DOHH2 (cell line): ENCODE measurements at regions not wholly inside any gene's neighbourhood (a gene's known extent, or its start where the extent isn't known, plus 50 kb on each side); places are given as distances from the start of the nearest gene placed in this dataset.

ENCODE experiments used
- H3F3A ChIP-seq: fragments of 200-600 bp; sonication (generic), shearing (Covaris generic); 2 replicates; pipeline ENCODE4 v1.6.0; 2016; ENCODE audit warnings: antibody characterized with exemption, mild to moderate bottlenecking; ENCODE audit not compliant: control insufficient read depth, insufficient read depth
- H3K27ac ChIP-seq: fragments of 200-600 bp; sonication (generic); 2 replicates; pipeline ENCODE4 v1.5.1; 2014; ENCODE audit warnings: low read depth, mild to moderate bottlenecking, low read length, moderate library complexity
- H3K27me3 ChIP-seq: fragments of 200-600 bp; sonication (generic); 2 replicates; pipeline ENCODE4 v1.6.1; 2014; ENCODE audit warnings: mild to moderate bottlenecking, low read length, mixed read lengths; ENCODE audit not compliant: control insufficient read depth
- H3K36me3 ChIP-seq: fragments of 200-600 bp; sonication (generic); 2 replicates; pipeline ENCODE4 v1.6.1; 2014; ENCODE audit warnings: mild to moderate bottlenecking, low read length, moderate library complexity, mixed read lengths; ENCODE audit not compliant: control insufficient read depth
- H3K4me1 ChIP-seq: fragments of 200-600 bp; sonication (generic); 2 replicates; pipeline ENCODE4 v1.6.1; 2014; ENCODE audit warnings: mild to moderate bottlenecking, low read length, mixed read lengths; ENCODE audit not compliant: control insufficient read depth
- H3K4me2 ChIP-seq: fragments of 200-600 bp; sonication (generic); 2 replicates; pipeline ENCODE4 v1.6.0; 2014; ENCODE audit warnings: mild to moderate bottlenecking, low read length, moderate library complexity
- H3K4me3 ChIP-seq: fragments of 200-600 bp; sonication (generic); 2 replicates; pipeline ENCODE4 v1.5.1; 2014; ENCODE audit warnings: mild to moderate bottlenecking, low read length, mixed read lengths
- H3K79me2 ChIP-seq: fragments of 200-600 bp; sonication (generic); 2 replicates; pipeline ENCODE4 v1.6.1; 2014; ENCODE audit warnings: mild to moderate bottlenecking, low read length, mixed read lengths; ENCODE audit not compliant: control insufficient read depth
- H3K9me2 ChIP-seq: fragments of 200-600 bp; sonication (generic); replicated peaks from 2 replicates; pipeline ENCODE4 v1.6.1; 2014; ENCODE audit warnings: mild to moderate bottlenecking, low read length, mixed read lengths; ENCODE audit not compliant: control insufficient read depth
- H3K9me3 ChIP-seq: fragments of 200-600 bp; sonication (generic); 2 replicates; pipeline ENCODE4 v1.6.1; 2014; ENCODE audit warnings: antibody characterized with exemption, low read length, mixed read lengths; ENCODE audit not compliant: control insufficient read depth, insufficient read depth
- H4K20me1 ChIP-seq: fragments of 200-600 bp; sonication (generic); 2 replicates; pipeline ENCODE4 v1.6.0; 2014; ENCODE audit warnings: low read depth, mild to moderate bottlenecking, antibody characterized with exemption, low read length, moderate library complexity; ENCODE audit not compliant: control insufficient read depth, insufficient read depth
- CTCF ChIP-seq: fragments of 200-600 bp; sonication (generic); IDR thresholded peaks from one replicate; pipeline ENCODE4 v1.5.1; 2014; ENCODE audit warnings: antibody characterized with exemption, mild to moderate bottlenecking, low read depth, low read length; ENCODE audit not compliant: poor library complexity, severe bottlenecking
- EZH2phosphoT487 ChIP-seq: fragments of 200-600 bp; sonication (generic); IDR thresholded peaks from 2 replicates; pipeline ENCODE4 v1.6.1; 2017; ENCODE audit warnings: borderline replicate concordance, mild to moderate bottlenecking, antibody characterized with exemption, low read length, moderate library complexity, mixed read lengths

GRCh38 chr4:120319046-120319767, 252.6 kb upstream of the MAD2L1 start:
- H3K9me2 ChIP-seq, result no peaks in the 10 kb centered on the region
- no peak overlapping the region for H3K4me2 ChIP-seq
- H3K36me3 ChIP-seq, result no peaks in the 10 kb centered on the region
- no peaks in the 10 kb centered on the region for H3K27me3 ChIP-seq
- no peaks in the 10 kb centered on the region for H3K9me3 ChIP-seq
- H4K20me1 ChIP-seq, result no peaks in the 10 kb centered on the region
- TF ChIP-seq EZH2phosphoT487, result no peak
- no peaks in the 10 kb centered on the region for H3K4me1 ChIP-seq
- no peak overlapping the region for H3K27ac ChIP-seq
- no peaks in the 10 kb centered on the region for H3F3A ChIP-seq
- H3K79me2 ChIP-seq, result no peaks in the 10 kb centered on the region
- no peak overlapping the region for H3K4me3 ChIP-seq

- no peaks in the 10 kb centered on the region for H3K27me3 ChIP-seq
- no peaks in the 10 kb centered on the region for H3K79me2 ChIP-seq
- TF ChIP-seq EZH2phosphoT487, result no peak
- TF ChIP-seq CTCF, result no peak
- no peaks in the 10 kb centered on the region for H3K36me3 ChIP-seq
- no peaks in the 10 kb centered on the region for H3F3A ChIP-seq
- no peak overlapping the region for H3K4me2 ChIP-seq
- no peaks in the 10 kb centered on the region for H4K20me1 ChIP-seq
- H3K27ac ChIP-seq, result no peak overlapping the region
- no peaks in the 10 kb centered on the region for H3K4me1 ChIP-seq
- no peaks in the 10 kb centered on the region for H3K9me3 ChIP-seq
- no peaks in the 10 kb centered on the region for H3K9me2 ChIP-seq
- no peak overlapping the region for H3K4me3 ChIP-seq
Observed at GRCh38 chr4:120318196-120318846, 251.7 kb upstream of the MAD2L1 start.

GRCh38 chr4:120317713-120318112, 251.1 kb upstream of the MAD2L1 start:
- Histone ChIP-seq H3K27me3 (no peaks in the 10 kb centered on the region), H3K4me2 (no peak overlapping the region), H3K4me3 (no peak overlapping the region)

More at GRCh38 chr4:120317713-120318112, 251.1 kb upstream of the MAD2L1 start:
- TF ChIP-seq CTCF, result no peak
- no peak for TF ChIP-seq EZH2phosphoT487
- no peak overlapping the region for H3K27ac ChIP-seq
- H3K79me2 ChIP-seq, result no peaks in the 10 kb centered on the region
- no peaks in the 10 kb centered on the region for H4K20me1 ChIP-seq
- H3K4me1 ChIP-seq, result no peaks in the 10 kb centered on the region
- H3K9me3 ChIP-seq, result no peaks in the 10 kb centered on the region
- no peaks in the 10 kb centered on the region for H3K36me3 ChIP-seq
- H3K9me2 ChIP-seq, result no peaks in the 10 kb centered on the region
- no peaks in the 10 kb centered on the region for H3F3A ChIP-seq
